ENCODE measurements at regions not wholly inside any gene's neighbourhood (a gene's known extent, or its start where the extent isn't known, plus 50 kb on each side); places are given as distances from the start of the nearest gene placed in this dataset.

DNA sequence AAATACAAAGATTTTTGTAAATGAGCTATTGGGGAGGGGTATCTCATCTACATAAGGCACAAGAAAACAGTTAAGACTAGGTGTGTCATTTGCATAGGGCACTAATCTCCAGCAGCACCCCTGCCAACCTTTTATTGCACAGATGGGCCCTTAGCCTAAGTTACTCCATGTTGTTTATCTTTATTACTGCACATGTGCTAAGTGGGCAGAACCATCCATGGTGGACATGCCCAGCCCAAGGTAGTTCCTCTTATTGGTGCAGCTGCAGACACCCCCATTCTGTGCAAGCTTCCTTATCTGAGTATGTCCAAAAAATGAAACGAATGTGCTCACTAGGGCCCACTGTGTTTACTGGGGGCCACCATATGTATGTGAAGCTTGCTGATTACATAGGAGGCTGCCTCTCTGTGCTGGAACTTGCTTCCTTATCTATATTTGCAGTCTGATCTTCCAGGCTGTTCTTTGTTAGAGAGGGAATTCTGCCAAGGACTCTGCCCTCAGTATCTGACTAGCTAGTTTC lies 77.3 kb upstream of the NEK7 start (continued):
- TF ChIP-seq, protein P1, sequence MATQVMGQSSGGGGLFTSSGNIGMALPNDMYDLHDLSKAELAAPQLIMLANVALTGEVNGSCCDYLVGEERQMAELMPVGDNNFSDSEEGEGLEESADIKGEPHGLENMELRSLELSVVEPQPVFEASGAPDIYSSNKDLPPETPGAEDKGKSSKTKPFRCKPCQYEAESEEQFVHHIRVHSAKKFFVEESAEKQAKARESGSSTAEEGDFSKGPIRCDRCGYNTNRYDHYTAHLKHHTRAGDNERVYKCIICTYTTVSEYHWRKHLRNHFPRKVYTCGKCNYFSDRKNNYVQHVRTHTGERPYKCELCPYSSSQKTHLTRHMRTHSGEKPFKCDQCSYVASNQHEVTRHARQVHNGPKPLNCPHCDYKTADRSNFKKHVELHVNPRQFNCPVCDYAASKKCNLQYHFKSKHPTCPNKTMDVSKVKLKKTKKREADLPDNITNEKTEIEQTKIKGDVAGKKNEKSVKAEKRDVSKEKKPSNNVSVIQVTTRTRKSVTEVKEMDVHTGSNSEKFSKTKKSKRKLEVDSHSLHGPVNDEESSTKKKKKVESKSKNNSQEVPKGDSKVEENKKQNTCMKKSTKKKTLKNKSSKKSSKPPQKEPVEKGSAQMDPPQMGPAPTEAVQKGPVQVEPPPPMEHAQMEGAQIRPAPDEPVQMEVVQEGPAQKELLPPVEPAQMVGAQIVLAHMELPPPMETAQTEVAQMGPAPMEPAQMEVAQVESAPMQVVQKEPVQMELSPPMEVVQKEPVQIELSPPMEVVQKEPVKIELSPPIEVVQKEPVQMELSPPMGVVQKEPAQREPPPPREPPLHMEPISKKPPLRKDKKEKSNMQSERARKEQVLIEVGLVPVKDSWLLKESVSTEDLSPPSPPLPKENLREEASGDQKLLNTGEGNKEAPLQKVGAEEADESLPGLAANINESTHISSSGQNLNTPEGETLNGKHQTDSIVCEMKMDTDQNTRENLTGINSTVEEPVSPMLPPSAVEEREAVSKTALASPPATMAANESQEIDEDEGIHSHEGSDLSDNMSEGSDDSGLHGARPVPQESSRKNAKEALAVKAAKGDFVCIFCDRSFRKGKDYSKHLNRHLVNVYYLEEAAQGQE (IDR thresholded peaks at IDR 0.05; ENCODE audit: borderline replicate concordance): no peak
- TF ChIP-seq, protein P1 (CRISPR knock-in tag; IDR thresholded peaks at IDR 0.05; ENCODE audit: low read depth): peak; percentile 84; the same call in 1 of the 2 replicates
- peak; percentile 50; the same call in 1 of the 2 replicates for TF ChIP-seq MEF2D (tag; conservative IDR thresholded peaks at IDR 0.05; ENCODE audit: low read depth)
- TF ChIP-seq ZNF41 (CRISPR knock-in tag; conservative IDR thresholded peaks at IDR 0.05): peak; percentile 96
- peak; percentile 97 for TF ChIP-seq ZNF695 (CRISPR knock-in tag; IDR thresholded peaks at IDR 0.05)
- no peak for TF ChIP-seq THRAP3 (IDR thresholded peaks at IDR 0.05; ENCODE audit: borderline replicate concordance)
- no peak for TF ChIP-seq ZNF12 (CRISPR knock-in tag; IDR thresholded peaks at IDR 0.05)
- no peak for TF ChIP-seq ILF3 (IDR thresholded peaks at IDR 0.05; ENCODE audit: borderline replicate concordance)
- TF ChIP-seq, protein P2, sequence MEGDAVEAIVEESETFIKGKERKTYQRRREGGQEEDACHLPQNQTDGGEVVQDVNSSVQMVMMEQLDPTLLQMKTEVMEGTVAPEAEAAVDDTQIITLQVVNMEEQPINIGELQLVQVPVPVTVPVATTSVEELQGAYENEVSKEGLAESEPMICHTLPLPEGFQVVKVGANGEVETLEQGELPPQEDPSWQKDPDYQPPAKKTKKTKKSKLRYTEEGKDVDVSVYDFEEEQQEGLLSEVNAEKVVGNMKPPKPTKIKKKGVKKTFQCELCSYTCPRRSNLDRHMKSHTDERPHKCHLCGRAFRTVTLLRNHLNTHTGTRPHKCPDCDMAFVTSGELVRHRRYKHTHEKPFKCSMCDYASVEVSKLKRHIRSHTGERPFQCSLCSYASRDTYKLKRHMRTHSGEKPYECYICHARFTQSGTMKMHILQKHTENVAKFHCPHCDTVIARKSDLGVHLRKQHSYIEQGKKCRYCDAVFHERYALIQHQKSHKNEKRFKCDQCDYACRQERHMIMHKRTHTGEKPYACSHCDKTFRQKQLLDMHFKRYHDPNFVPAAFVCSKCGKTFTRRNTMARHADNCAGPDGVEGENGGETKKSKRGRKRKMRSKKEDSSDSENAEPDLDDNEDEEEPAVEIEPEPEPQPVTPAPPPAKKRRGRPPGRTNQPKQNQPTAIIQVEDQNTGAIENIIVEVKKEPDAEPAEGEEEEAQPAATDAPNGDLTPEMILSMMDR (IDR thresholded peaks at IDR 0.05 in 2 of 3, conservative IDR thresholded peaks at IDR 0.05 in 1 of 3; ENCODE audit: insufficient read depth in 2 of 3, low read depth in 1 of 3, low read length in 3 of 3): no peak
- TF ChIP-seq POLR2AphosphoS5 (IDR thresholded peaks at IDR 0.05; ENCODE audit: control insufficient read depth, insufficient read depth, low read depth, low read length): peak; percentile 70; the same call in 1 of the 2 replicates
- TF ChIP-seq SNIP1 (IDR thresholded peaks at IDR 0.05; ENCODE audit: low read depth): no peak
- TF ChIP-seq STAT5A (IDR thresholded peaks at IDR 0.05; ENCODE audit: borderline replicate concordance, low read length): peak; percentile 59; the same call in 1 of the 2 replicates
- no peak for TF ChIP-seq HMG20B (CRISPR knock-in tag; IDR thresholded peaks at IDR 0.05)
- TF ChIP-seq, protein P3, sequence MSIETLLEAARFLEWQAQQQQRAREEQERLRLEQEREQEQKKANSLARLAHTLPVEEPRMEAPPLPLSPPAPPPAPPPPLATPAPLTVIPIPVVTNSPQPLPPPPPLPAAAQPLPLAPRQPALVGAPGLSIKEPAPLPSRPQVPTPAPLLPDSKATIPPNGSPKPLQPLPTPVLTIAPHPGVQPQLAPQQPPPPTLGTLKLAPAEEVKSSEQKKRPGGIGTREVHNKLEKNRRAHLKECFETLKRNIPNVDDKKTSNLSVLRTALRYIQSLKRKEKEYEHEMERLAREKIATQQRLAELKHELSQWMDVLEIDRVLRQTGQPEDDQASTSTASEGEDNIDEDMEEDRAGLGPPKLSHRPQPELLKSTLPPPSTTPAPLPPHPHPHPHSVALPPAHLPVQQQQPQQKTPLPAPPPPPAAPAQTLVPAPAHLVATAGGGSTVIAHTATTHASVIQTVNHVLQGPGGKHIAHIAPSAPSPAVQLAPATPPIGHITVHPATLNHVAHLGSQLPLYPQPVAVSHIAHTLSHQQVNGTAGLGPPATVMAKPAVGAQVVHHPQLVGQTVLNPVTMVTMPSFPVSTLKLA (conservative IDR thresholded peaks at IDR 0.05): peak; percentile 66 to 70; a peak in 3 of 4 replicates
- TF ChIP-seq ZNF431 (CRISPR knock-in tag; IDR thresholded peaks at IDR 0.05): no peak
- TF ChIP-seq COPS2 (conservative IDR thresholded peaks at IDR 0.05): no peak
- no peak for TF ChIP-seq ZNF551 (CRISPR knock-in tag; IDR thresholded peaks at IDR 0.05)
- no peak for TF ChIP-seq MYBL2 (IDR thresholded peaks at IDR 0.05; ENCODE audit: low read depth)
- no peak for TF ChIP-seq MYBL2 (CRISPR knock-in tag; IDR thresholded peaks at IDR 0.05; ENCODE audit: borderline replicate concordance)

Measured in K562 (cell line).